GM12878 (cell line): ENCODE measurements at regions not wholly inside any gene's neighbourhood (a gene's known extent, or its start where the extent isn't known, plus 50 kb on each side); places are given as distances from the start of the nearest gene placed in this dataset.
"Not testable (repeated sequence)": the region's sequence is repeated elsewhere in the genome, so short reads cannot be mapped to it uniquely, and the experiment has no call there.

ENCODE experiments used
- ATAC-seq: fragments of 200-7000 bp; cut with Tn5 transposase; 3 replicates; pipeline ENCODE4 v1.9.1; 2020; ENCODE audit warnings: mild to moderate bottlenecking, moderate library complexity
- BruUV-seq: library from RNA; stranded (reverse); fragments of 400-500 nt; replicated peaks from 2 replicates; lab custom pipeline; 2021; lab: Mats Ljungman, UMichigan
- CTCF ChIA-PET: fragments of 300-600 bp; sonication (Branson Sonifier 250); formaldehyde crosslinking; extraction: SDS; loops from one replicate; lab custom pipeline; 2021; ENCODE audit warnings: inconsistent platforms; lab: Yijun Ruan, JAX
- POLR2A ChIA-PET: fragments of 350-600 bp; formaldehyde crosslinking; extraction: SDS; loops from one replicate; lab custom pipeline; 2021; ENCODE audit warnings: inconsistent platforms; lab: Charles Lee
- RAD21 ChIA-PET: fragments of 300-600 bp; sonication (Branson Sonifier 250); formaldehyde crosslinking; loops from one replicate; lab custom pipeline; 2023; ENCODE audit warnings: antibody characterized with exemption; ENCODE audit not compliant: unreplicated experiment; lab: Charles Lee
- SMC1A ChIA-PET: fragments of 300-600 bp; sonication (Branson Sonifier 250); formaldehyde crosslinking; loops from one replicate; lab custom pipeline; 2023; ENCODE audit not compliant: unreplicated experiment, uncharacterized antibody; lab: Charles Lee
- DNase-seq: peaks from one replicate; pipeline ENCODE4 v3.0.0-alpha.2; 2011; ENCODE audit warnings: low read depth, low spot score
- FAIRE-seq: peaks from 3 replicates; lab custom pipeline; 2011; peaks lifted over from hg19 to GRCh38; lab: Jason Lieb, UNC
- H2AFZ ChIP-seq: 2 replicates; pipeline ENCODE4 v1.6.0; 2011; ENCODE audit warnings: low read depth, low read length, control low read depth; ENCODE audit not compliant: control insufficient read depth
- H3K27ac ChIP-seq: 2 replicates; pipeline ENCODE4 v1.5.1; 2011; ENCODE audit warnings: control low read depth; ENCODE audit not compliant: control insufficient read depth, insufficient read depth
- H3K27me3 ChIP-seq, 2 experiments: replicated peaks in 1 of 2; 2 replicates each; pipeline versions ENCODE4 v1.6.0 to v1.6.1; 2011; ENCODE audit warnings: low read length in 1 of 2; ENCODE audit not compliant: control insufficient read depth in 2 of 2, insufficient read depth in 2 of 2
- H3K36me3 ChIP-seq, 2 experiments: 2 replicates each; pipeline ENCODE4 v1.5.1; 2011; ENCODE audit warnings: low read length in 1 of 2; ENCODE audit not compliant: control insufficient read depth in 2 of 2, insufficient read depth in 2 of 2
- H3K4me1 ChIP-seq: 2 replicates; pipeline ENCODE4 v1.6.1; 2011; ENCODE audit warnings: mild to moderate bottlenecking, low read length, moderate library complexity, mixed read lengths; ENCODE audit not compliant: control insufficient read depth, insufficient read depth
- H3K4me2 ChIP-seq: 2 replicates; pipeline ENCODE4 v1.6.0; 2011; ENCODE audit warnings: control low read depth; ENCODE audit not compliant: control insufficient read depth, insufficient read depth
- H3K4me3 ChIP-seq: fragments of 200-600 bp; sonication (generic); 2 replicates; pipeline ENCODE4 v1.5.1; 2016
- H3K79me2 ChIP-seq: 2 replicates; pipeline ENCODE4 v1.6.0; 2011; ENCODE audit warnings: low read length; ENCODE audit not compliant: control insufficient read depth, insufficient read depth
- H3K9ac ChIP-seq: 2 replicates; pipeline ENCODE4 v1.8.0; 2011; ENCODE audit warnings: low read length, control low read depth, mixed read lengths; ENCODE audit not compliant: control insufficient read depth, insufficient read depth
- H3K9me3 ChIP-seq: replicated peaks from 3 replicates; pipeline ENCODE4 v1.5.1; 2011; ENCODE audit warnings: mild to moderate bottlenecking, low read length; ENCODE audit not compliant: control insufficient read depth, insufficient read depth
- H4K20me1 ChIP-seq: 2 replicates; pipeline ENCODE4 v1.6.0; 2011; ENCODE audit not compliant: control insufficient read depth, insufficient read depth
- CBX3 ChIP-seq: fragments of 200-600 bp; sonication (generic); IDR thresholded peaks from 2 replicates; pipeline ENCODE4 v1.6.1; 2016; ENCODE audit warnings: low read depth, borderline replicate concordance
- ETV6 ChIP-seq, 2 experiments: fragments of 450-650 bp in 1 of 2; IDR thresholded peaks in 1 of 2; conservative IDR thresholded peaks in 1 of 2; 2 replicates each; pipeline ENCODE4 v1.6.1; 2014; ENCODE audit warnings: antibody characterized with exemption in 1 of 2, borderline replicate concordance in 1 of 2, low read depth in 1 of 2, mild to moderate bottlenecking in 1 of 2, moderate library complexity in 1 of 2
- IRF3 ChIP-seq: fragments of 450-650 bp; IDR thresholded peaks from 2 replicates; pipeline ENCODE4 v1.6.1; 2014; ENCODE audit warnings: mild to moderate bottlenecking
- IRF5 ChIP-seq: fragments of 450-650 bp; IDR thresholded peaks from 2 replicates; pipeline ENCODE4 v1.6.1; 2017; ENCODE audit warnings: borderline replicate concordance
- WGBS: methylation state at CpG from one replicate; pipeline ENCODE4 v1.1.6; 2016; ENCODE audit warnings: low lambda C conversion rate; ENCODE audit not compliant: insufficient replicate concordance, insufficient coverage; ENCODE audit errors: missing lambda C conversion rate; 5-methylcytosine and 5-hydroxymethylcytosine counted together
- in situ Hi-C: fragments of 300-500 bp; cut with MboI; formaldehyde crosslinking; loops from 9 replicates; pipeline ENCODE4 v1.14.3; 2018; ENCODE audit warnings: mixed read lengths
- intact Hi-C: fragments of 100-400 bp; cut with micrococcal nuclease; formaldehyde crosslinking; loops from one replicate; pipeline ENCODE4 v1.14.2; 2022; ENCODE audit not compliant: unreplicated experiment

GRCh38 chr6:140192018-140192417 lies 817.6 kb upstream of the CITED2 start (continued):
- TF ChIP-seq IRF5 (no peak), CBX3 (no peak), IRF3 (no peak), ETV6 (conservative IDR thresholded peaks at IDR 0.05 in 1 of 2, IDR thresholded peaks at IDR 0.05 in 1 of 2; ENCODE audit: borderline replicate concordance in 1 of 2, low read depth in 1 of 2) (no peak)

GRCh38 chr6:140189263-140189662 lies 814.8 kb upstream of the CITED2 start:
- POLR2A ChIA-PET, H3K36me3 ChIP-seq, H3K9ac ChIP-seq, RAD21 ChIA-PET, FAIRE-seq, H3K27ac ChIP-seq, intact Hi-C loops, H3K79me2 ChIP-seq, H3K4me1 ChIP-seq, in situ Hi-C loops, H3K27me3 ChIP-seq, H3K9me3 ChIP-seq, ATAC-seq, H4K20me1 ChIP-seq, H3K4me3 ChIP-seq, H3K4me2 ChIP-seq, BruUV-seq, CTCF ChIA-PET, H2AFZ ChIP-seq, DNase-seq: not testable (repeated sequence)
- WGBS: 6% methylated on average over 1 of the region's 1 CpG
- SMC1A ChIA-PET: interaction anchor here (1.3 to 1.6 kb wide), 2 partner anchors 23 to 103 kb away, joined by 3 to 5 read pairs; no protein-coding TSS in a partner anchor
